ENCODE measurements at regions not wholly inside any gene's neighbourhood (a gene's known extent, or its start where the extent isn't known, plus 50 kb on each side); places are given as distances from the start of the nearest gene placed in this dataset.
A peak's percentile ranks its signal among the peaks of the same experiment; 100 is the strongest.
"Not testable (repeated sequence)": the region's sequence is repeated elsewhere in the genome, so short reads cannot be mapped to it uniquely, and the experiment has no call there.

DNA sequence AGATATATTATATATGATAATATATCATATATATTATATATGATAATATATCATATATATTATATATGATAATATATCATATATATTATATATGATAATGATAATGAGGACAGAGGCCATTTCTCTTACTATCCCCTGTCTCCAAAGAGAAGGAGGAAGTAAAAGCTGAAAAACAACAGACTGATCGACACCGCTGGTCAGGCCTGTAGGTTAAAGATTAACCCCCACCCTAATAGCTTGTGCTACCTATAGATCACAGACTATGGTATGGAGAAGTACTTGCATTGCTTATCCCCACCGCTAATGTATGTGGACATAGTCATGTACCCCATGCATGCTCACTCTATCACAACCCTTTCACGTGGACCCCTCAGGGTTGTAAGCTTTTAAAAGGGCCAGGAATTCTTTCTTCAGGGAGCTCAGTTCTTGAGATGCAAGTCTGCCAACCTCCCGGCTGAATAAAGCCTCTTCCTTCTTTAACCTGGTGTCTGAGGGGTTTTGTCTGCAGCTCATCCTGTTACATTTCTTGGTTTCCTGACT lies 786.1 kb upstream of the TMEM132C start:
- DNase-seq = no peak

DNA sequence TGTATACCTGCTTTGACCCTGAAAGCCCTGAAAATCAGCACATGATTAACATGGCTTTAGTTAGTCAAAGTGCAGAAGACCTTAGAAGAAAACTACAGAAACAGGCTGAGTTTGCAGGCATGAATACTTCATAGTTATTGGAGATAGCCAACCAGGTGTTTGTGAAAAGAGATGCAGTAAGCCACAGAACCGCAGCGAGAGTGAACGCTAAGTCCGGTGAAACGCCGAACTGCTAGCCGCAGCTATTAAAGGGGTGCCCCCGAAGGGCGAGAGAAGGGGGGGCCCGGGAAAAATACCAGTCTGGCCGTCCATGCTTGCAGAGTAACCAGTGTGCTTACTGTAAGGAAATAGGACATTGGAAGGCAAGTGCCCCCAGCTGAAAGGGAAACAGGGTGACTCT lies 784.0 kb upstream of the TMEM132C start:
- no peak for DNase-seq

DNA sequence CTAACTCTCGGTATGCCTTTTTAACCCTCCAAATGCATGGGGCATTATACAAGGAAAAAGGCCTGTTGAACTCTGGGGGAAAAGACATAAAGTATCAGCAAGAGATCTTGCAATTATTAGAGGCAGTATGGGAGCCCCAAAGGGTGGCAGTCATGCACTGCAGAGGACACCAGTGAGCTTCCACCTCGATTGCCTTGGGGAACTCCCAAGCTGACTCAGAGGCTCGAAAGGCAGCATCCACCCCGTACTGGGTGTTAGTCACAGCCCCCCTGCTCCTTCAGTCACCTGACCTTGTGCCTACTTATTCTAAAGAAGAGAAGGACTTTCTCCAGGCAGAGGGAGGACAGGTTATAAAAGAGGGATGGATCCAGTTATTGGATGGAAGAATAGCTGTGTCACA lies 781.4 kb upstream of the TMEM132C start:
- peak; percentile 52 for DNase-seq

DNA sequence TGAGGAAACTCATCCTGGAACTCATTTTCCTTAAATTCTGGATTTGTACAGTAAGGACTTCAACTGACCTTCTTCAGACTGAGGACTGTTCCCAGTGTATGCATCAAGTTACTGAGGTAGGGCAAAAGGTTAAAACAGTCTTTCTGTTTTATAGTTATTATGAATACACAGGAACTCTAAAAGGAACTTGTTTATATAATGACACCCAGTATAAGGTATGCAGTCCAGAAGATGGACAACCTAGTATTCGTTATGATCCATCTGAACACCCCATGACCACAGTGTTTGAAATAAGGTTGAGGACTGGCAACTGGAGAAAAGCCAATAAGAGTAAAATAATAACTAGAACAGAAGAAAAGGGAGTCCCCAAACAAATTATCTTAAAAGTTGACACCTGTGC lies 779.9 kb upstream of the TMEM132C start:
- no peak for DNase-seq

DNA sequence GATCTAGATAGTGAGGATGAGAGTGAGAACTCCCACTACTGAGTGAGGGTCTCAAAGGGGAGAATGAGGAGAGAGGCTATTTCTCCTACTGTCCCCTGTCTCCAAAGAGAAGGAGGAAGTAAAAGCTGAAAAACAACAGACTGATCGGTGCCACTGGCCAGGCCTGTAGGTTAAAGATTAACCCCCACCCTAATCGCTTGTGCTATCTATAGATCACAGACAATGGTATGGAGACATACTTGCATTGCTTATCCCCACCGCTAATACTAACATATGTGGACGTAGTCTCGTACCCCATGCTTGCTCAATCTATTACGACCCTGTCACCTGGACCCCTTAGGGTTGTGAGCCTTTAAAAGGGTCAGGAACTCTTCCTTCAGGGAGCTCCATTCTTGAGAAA lies 777.9 kb upstream of the TMEM132C start:
- no peak for DNase-seq

DNA sequence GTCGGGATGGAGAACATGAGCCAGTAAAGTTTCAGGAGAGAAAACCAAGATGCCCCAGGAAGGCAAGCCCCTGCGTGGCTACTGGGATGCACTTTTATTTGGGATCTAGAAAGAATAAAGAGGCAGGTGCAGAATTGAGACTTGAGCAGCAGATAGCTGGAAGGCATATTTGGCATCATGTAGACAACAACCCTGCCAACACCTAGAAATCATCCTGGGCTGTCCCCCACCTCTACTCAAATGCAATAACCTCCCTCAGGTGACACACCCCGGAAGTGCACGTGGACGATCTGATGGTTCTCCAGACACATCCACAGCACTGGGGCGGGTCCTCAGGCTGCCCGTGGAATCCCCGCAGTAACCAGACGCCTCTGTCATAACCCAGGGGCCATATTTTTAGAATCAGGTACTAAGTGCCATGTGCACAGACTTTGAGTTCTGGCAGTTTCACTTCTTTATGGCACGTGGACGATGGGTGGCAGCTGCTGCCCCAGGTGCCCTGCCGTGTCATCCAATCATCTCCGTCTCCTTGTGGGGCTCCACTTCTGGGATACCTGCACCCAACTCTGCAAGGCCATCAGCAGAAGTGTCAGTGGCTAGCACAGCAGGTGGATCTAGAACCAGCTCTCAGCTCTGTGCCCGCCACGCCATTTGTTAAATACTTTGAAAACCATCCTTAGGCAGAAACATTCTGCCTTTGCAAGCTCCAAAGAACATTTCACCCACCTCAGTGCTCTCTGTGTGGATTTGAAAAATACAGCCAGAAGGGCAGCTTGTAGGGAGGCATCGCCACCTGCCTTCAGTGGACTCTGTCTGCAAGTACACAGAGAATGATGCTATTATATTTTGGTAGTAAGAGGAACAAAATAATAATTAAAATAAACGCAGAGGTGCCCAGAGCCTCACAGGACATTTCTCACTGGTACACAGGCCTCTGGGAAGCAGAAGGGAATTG lies 771.7 kb upstream of the TMEM132C start:
- no peak for DNase-seq

DNA sequence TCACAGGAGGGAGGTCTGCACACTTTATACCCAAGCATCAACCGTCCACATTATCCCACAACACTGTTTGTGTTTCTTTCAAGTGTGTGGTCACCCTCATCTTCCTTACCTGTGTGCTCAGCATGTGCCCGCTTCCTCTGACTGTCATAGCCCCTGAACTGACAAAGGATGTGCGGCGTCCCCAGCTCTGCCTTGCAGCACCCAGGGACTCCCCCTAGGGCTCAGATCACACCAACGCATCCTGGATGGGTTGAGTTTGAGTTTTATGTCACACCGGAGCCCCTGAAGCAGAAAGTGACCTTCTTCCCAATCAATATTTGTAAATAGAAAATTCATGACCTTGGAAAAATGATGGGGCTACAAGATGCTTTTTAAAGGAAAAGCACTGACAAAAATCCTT lies 770.7 kb upstream of the TMEM132C start:
- DNase-seq = no peak

DNA sequence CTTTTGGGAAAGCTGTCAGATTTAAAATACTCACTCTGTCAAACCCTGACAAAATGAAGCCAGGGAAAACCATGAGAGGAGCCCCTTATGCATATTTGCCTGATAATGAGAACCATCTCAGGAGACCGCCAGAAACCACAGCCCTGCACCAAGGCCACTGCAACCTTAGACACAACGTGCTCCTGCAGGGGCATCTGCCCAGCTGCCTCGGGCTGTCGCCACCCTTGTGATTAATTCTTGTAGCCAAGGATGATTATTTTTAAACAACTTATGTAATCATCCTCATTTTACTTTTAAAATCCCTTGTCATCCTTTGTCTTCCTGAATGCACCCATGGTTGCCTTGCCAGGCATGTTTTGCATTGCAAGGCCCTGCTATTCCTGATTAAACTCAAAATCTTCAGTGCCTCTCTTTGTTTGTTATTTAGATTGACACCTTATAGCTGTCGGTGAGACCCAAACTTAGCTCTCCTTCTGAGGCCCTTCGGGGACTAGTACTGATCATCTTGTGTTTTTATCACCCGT lies 766.4 kb upstream of the TMEM132C start:
- DNase-seq = no peak

DNA sequence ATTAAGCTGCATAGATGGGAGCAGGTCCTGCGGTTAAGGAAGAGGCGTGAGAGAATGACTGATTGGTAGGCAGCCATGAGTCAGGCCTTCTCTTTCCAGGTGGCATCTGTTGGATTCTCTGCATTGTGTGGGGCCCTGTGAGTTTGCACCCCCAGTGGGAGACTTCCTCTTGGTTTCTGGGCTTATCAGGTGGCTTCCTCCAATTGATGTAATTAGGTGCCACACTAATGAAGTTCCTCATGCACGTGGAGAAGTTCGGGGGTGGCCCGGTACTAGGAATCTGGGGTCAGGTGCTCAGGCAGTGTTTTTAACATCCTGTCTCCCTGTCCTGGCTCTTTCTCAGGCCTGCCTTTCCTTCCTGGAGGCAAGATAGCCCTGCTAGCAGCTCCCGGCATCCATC lies 765.1 kb upstream of the TMEM132C start:
- no peak for DNase-seq

DNA sequence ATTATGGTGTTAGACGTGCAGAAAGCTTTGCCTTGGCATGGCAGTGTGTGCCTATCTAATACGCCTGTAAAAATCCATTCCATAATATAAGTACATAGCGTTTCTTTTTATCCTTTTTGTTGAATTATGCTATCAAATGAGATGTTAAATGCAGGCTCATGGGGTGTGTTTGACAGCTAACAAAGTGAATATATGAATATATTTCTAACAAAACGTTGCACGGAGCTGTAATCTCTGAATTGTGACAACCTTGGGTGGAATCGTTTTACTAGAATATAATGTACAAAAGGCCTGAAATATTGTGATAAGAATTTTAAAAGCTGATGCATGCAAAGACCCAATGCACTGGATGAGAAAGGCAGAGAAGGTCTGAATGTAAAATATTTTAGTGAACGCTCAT lies 763.7 kb upstream of the TMEM132C start:
- DNase-seq = no peak

DNA sequence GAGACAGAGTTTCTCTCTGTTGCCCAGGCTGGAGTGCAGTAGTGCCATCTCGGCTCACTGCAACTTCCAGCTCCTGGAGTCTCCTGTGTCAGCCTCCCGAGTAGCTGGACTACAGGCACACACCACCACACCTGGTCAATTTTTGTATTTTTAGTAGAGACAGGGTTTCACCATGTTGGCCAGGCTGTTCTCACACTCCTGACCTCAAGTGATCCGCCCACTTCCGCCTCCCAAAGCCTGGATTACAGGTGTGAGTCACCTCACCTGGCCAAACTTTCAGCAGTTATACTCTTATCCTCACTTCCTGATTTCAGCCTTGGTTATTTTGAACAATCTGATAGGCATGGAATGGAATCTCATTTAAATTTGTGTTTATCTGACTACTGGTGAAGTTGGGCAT lies 763.0 kb upstream of the TMEM132C start:
- DNase-seq = not testable (repeated sequence)

DNA sequence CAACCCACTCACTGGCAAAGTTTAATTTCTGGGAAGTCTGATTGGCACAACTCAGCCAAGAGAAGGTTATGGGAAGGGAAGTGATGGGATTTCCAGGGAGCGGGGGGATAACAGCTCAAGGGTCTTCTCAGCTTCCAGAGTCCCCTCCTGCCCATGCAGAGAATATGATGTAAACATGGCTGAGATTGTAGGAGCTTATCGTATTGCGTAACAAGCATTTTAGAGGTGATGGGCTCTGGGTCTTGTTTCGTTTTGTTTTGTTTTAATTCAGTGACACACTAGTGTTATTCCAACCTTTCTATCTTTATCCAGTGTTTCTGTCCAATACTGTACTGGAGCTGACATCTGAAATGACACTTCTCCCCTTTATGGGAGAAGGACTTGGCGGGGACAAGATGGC lies 762.1 kb upstream of the TMEM132C start:
- no peak for DNase-seq

DNA sequence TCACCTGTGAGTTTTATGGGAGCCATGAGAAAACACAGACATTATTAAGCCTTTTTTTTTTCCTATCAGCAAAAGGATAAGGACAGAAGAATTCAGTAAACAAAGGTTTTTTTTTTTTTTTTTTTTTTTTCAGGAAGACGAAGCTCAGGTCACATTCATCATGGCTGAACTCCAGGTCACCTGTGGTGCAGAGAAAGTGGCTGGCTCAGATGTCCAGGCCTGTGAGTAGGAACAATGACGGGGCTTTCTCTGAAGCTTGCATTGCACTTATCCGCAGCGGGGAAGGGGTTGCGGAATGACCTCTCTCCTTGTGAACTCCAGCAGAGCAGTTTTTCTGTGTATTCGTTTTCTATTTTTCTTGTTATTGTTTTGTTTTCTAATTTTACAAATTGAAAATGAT lies 759.6 kb upstream of the TMEM132C start:
- DNase-seq = no peak

DNA sequence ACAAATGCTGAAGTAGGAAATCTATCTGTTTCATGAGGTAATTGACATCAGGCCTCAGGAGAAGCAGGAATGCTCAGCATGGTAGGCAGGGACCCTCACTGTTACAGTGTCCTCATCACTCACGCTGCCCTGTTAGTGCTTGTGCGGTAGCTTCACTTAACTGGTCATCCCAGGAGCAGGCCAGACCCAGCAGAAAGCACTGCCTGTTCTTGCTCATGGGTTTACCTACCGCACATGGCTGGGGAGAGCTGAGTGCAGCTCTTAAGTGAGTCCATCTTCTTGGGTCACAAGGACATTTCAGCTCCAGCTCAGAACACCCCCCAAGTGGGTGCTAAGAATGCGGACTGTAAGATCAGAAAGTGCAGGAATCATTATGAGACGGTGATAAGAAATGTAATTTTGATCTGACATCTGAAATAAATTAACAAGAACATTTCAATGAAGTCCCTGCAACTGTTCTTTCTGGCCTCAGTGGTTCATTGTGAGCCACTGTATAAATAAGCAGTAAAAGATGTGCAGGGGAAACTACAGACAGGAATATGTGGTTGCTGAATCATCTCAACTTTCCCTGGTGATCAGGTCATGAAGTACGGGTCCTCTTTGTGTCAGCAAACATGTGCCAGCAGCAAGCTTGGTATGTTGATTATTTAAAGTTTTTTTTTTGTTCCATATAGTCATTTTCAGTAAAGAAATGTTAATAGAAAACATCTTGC lies 757.7 kb upstream of the TMEM132C start:
- no peak for DNase-seq

DNA sequence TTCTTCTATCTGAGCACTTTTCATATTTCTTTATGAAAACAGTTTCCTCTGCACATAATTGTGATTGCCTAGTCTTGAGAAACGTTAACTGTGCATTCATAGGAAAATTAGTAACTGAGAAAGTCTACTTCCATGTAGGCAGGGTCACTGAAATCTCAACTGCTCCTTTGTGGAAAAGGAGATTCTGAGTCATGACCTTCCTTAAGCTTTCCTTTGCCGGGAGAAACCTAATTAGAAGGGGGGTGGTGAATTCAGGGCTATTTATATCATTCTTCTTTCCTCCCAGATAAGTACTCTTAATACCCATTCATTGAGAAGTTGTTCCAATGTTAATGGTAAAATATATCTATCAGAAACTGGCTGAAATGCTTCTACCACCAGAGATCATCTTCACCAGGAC lies 751.0 kb upstream of the TMEM132C start:
- no peak for DNase-seq

DNA sequence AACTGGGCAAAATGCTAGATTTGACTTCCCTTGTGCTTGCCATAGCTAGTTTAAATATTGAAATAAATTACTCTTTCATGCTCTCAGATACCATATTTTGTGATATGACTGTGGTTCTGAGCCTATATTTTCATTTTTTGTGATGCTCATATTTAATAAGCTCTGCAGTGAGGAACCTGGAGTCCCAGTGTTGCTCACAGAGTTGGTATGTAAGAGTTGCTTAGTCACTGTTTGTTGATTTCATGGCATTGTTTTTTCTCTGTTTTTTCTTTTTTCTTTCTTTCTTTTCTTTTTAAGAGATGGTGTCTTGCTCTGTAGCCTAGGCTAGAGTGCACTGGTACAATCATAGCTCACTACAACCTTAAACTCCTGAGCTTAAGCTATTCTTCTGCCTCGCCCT lies 750.5 kb upstream of the TMEM132C start:
- DNase-seq = no peak

DNA sequence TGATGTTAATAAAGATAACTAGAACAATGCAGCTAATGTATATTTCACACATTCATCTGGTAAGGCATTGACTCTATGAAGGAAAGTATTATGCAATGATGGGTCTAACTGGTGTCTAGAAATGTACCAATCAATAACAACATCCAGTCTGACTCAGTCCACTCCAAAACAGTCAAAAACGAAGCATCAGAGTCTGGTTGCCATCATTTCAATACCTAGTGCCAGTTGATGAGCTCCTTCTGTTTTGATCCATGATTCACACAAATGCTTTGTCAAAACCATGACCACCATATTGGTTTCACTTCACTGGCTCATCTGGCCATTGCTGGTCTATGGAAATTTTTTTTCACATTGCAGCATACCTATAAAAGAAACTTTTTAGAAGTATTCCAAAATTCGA lies 747.2 kb upstream of the TMEM132C start:
- DNase-seq = no peak

DNA sequence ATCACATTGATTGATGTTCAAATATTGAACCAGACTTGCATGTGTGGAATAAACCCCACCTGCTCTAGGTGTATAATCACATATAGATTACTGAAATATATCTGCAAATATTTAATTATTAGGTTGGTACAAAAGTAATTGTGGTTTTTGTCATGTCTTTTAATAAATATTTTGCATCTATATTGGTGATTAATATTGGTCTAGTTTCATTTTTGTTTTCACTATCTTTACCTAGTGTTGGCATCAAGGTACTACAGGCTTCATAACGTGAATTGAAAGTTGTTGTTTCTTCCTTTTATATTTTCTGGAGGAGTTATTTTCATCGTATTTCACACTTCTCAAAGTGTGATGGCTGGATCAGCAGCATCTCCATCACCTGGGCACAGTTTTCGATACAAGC lies 740.0 kb upstream of the TMEM132C start:
- no peak for DNase-seq

DNA sequence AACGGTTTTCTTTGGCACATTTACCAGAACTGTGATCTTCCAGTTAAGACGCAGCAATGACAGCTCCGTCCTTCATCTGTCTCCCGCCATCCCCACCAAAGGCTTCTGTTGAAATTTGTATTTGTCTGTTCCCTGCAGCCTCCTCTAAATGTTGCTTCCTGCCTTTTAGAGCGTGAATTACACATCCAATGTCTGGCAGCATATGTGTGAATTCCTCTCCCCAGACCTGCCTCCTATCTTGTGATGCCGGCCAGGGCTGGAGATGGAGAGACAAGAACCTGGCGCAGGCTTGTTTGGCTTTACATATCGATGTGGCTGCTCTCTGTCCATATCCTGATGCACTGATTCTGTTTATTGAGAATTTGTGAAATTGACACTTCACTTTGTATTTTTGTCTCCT lies 738.4 kb upstream of the TMEM132C start:
- DNase-seq = no peak

DNA sequence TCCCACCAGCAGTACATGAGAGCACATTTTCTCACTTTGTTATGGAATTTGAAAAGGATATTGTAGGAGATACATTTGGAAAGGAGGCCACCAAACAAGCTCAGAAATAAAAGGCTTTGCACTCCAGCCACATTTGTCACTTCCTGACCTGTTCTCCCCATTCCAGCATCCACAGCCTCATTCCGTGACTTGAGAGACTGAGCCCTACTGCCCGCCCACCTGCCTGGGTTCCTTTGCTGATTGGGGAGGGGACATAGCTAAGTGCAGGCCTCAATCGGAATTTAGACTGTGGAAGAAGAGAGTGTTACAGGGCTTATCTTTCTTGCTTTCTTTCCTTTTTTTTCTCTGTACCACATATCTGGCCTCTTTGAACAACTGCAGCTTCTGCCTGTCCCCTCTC lies 735.4 kb upstream of the TMEM132C start:
- no peak for DNase-seq

DNA sequence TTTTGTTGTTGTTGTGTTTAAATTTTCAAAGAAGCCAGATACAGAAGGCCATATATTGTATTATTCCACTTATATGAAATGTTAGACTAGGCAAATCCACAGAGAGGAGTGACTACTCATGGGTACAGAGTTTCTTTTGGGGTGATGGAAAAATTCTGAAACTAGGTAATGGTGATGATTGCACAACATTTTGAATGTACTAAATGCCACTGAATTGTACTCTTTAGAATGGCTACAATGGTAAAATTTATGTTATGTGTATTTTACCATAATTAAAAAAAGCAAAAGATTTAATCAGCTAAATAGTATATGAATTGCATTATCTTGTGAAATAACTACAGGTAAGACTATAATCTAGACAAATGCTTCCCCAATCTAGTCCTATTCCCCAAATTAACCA lies 733.6 kb upstream of the TMEM132C start:
- DNase-seq = no peak

DNA sequence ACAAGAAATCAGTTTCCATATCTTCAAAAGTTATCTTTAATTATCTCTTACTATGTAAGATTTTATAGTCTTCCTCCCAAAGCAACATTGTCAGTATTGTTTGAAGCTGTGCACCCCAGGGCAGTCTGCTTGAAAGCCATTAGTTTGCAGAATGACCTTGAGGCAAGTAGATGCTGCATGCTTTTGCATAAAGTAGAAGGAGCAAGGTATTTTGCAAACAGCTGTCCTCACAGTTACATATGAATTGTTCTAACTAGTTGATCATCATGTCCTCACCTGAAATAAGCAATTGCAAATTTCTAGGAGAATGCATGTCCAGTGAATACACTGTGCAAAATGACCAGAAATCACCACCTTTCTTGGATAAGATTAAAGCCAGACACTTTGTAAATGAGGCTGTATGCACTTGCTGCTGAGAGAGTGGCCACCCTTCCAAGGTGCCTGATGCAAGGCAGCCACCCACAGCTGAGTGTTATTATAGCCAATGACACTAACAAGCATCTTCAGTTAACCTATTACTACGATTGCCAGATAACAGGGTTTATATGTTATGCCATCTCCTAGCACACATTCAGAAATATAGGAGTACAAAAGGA lies 730.0 kb upstream of the TMEM132C start:
- no peak for DNase-seq

DNA sequence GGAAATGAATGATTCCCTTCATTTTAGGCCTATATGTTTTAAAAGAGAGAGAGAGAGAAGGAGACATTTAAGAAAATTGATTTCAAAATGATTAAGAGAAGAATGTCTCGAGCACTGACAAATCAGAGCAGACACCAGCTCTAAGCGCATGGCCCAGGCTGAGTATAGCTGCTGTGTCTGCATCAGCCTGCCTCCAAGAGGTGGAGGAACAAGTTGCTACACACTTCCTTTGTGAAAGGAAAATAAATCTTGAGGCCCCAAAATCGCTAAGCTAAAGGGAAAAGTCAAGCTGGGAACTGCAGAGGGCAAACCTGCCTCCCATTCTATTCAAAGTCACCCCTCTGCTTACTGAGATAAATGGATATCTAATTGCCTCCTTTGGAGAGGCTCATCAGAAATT lies 728.7 kb upstream of the TMEM132C start:
- no peak for DNase-seq
